GM19025 (cell line): ENCODE measurements at regions not wholly inside any gene's neighbourhood (a gene's known extent, or its start where the extent isn't known, plus 50 kb on each side); places are given as distances from the start of the nearest gene placed in this dataset.

Experiments
- ATAC-seq: cut with Tn5 transposase; IDR thresholded peaks from one replicate; pipeline ENCODE4 v1.9.1; 2021; ENCODE audit warnings: mild to moderate bottlenecking, low read depth, moderate library complexity; ENCODE audit not compliant: unreplicated experiment

DNA sequence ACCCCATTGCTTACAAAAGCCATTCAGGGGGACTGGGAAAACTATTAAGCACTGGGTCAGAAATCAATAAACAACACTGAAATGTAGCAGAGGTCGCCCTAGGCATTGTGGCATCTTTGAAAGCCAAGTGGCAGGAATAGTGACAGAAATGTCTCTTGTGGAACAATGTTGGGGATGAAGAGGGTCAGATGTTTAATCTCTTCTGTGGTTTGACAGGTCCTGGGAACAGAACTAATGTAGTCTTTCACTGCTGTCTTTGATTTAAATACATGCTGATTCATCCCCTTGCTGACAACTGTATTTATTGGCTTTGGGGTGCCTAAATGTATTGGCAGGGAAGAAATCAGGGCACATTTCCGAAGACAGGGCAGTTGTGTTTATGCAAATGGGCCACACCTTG lies 194.8 kb downstream of the ATG4C start:
- ATAC-seq: no peak

DNA sequence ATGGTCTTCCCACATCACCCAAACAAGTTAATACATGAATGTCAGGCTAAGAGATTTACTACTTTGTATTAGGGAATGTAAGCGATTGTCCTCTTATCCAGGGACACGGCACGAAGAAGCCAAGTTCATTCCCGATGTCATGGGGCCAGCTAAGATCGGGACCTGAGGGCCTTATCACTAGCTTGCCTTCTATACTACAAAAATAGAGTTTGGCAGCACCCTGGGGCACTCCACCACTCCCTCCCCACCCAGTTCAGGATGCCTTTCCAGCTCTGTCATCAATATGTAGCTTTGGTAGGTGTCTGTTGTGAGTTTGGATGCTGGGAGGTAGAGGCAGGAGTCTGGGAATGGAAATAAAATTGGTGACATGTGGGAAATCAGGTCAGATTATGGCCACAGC lies 197.5 kb downstream of the ATG4C start:
- ATAC-seq: no peak

DNA sequence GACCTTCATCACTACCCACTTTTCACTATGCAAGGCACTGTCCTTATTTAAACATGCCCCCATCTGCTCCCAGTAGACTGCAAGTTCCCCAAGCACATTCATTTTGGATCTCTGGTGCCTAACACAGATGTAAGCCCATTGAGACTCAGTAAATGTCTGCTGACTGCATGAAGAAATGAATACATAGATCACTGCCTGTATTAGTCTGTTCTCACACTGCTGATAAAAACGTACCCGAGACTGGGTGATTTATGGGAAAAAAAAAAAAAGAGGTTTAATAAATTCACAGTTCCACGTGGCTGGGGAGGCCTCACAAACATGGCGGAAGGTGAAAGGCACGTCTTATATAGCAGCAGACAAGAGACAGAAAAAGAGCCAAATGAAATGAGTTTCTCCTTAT lies 204.9 kb downstream of the ATG4C start:
- no peak for ATAC-seq

DNA sequence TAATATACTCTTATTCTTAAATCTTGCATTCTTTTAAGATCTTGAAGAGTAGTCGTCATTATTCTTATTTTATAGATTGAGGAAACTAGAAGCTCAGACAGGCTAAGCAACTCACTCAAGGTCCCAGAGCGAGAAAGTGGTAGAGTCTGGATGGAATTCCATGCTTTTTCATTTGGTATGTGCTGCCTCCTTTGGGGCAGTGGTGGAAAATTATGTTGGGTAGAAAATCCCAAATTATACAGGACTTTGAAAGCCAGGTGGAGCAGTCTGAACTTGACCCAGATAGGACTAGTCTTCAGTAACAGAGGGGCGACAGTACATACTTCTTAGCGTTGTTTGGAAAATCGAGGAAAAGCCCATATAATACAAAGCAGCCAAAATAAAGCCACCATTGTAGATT lies 205.6 kb downstream of the ATG4C start:
- no peak for ATAC-seq

DNA sequence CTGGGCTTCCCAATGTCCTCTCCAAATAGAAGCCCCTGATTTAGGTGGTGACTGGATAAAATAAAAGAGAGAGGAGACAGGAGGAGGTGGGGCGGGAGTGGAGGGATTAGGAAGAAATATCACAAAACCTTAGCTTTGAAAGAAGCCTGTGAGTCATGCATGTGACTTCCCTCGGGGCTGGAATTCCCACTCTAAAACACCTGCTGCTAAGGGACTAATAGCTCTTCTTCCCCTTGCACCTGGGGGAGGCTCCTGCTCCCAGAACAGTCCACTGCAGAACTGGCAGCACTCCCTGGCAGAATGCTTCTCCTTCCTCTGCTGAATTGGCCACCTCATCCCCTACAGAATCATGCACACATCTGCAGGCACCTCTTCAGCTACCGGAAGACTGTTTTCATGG lies 207.2 kb downstream of the ATG4C start:
- no peak for ATAC-seq

DNA sequence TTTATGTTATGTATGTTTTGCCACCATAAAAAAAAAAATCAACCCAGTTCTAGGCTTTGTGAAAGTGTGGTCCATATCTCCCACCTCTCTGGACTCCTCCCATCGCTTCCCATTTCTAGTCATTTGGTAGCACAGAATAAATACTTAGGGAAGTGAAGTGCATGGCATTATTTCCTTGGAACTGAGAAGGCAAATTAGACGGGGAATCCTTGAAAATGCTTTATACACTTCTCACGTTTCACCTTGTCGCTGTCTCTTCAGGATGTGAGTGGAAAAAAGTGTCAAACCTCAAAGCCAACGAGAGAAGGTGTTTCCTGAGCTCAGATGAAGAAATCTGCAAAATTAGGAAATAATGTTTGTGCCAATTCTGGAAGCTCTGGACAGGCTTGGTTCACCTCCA lies 209.9 kb downstream of the ATG4C start:
- ATAC-seq: no peak

DNA sequence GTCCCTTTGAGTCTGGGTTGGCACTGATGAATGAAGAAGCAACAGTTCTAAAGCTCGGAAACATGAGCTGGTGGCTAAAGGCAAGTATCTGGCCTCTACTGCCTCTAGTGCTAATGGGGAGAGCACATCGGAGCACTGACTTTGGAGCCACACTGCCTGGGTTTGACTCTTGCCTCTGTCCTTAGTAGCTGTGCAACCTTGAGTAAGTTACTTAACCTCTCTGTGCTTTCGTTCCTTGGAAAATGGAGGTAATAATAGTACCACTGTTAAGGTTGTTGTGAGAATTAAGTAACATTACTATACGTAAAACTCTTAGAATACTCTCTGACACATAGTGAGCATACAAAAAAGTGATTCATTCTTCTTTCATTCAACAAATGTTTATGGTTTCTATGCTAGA lies 211.2 kb downstream of the ATG4C start:
- no peak for ATAC-seq

DNA sequence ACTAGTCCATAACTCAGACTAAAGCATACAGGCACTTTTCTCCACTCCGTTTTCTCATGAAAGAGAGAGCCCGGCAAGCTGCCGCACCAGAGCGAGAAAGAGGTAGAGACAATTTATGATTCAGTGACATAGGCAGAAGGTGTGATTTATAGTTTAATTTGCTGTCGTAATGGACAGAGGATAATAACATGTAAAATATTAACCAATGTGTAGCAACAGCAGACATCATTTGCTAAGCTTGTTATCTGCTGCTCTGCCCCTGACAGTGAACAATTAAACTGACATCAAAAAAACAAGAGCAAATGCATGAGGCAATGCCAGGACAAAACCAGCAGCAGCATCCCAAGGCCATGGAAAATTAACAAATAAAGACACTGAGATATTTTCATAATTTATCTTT lies 214.0 kb downstream of the ATG4C start:
- ATAC-seq: no peak

DNA sequence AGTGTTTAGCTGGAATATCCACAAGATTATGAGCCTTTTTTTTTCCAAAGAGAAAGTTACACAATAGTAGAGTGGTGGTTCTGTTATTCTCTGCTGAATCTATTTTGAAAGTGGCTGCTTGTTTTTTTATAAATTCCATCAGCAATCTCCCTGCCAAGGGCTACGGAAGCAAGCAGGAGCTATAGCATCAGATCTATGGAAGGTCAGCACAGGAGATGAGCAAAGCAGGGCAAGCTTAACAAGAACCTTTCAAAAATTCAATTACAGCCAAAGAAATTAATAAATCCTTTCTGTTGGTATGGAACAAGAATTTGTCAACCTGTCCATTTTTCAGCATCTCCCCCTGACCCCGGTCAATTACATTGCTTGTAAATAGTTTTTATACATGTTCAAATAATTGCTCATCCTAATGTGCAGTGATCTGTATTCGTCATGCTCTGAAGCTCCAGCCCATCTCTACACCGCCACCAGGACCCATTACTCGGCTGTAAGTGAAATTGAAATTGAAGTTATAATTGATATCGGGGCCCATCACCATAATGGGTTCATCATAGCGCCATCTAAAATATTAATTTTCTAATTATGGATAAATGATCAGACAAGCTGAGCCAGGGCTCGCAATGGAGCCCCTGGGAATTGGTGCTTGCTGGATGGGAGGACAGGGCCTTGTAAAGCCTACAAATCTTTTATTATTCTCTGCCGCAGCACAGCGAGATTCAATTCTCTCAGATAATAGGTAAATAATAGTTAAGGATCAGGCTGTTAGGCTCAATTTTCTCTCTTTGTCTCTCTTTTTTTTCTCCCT lies 215.1 kb downstream of the ATG4C start:
- no peak for ATAC-seq

DNA sequence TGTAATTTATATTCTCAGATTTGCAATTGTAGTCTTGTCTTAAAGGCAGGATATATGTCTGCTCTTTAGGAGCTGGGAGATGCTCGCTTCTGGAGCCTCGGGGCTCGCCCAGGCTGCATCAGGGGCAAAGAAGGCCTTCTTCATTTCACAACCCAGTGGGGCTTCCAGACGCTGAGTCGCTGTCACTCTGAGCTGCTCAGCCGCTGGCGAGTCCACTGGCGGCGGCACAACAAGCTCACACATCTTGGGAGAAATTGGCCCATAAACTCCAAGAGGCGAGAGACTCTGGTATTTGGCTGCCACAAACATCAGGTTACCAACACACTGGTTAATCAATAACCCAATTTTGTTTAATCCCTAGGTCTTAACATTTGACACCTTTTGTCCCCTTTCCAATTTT lies 216.6 kb downstream of the ATG4C start:
- ATAC-seq: no peak

DNA sequence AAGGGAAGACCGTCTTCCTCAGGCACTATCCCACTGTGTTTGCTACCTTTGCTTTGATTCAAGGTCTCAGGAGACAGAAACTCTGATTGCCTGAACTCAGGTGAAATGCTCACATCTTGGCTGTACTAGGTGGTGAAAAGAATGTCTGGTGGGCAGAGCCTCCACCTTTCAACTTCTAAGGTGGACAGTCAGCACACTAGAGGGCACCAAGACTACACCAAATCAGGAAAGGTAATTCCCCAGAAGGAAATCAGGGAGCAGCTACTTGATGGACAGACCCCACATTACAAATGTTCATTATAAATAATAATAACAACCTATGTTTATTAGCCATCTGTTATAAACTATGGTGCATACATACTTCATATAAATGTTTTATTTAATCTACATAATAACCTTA lies 220.9 kb downstream of the ATG4C start:
- ATAC-seq: no peak

DNA sequence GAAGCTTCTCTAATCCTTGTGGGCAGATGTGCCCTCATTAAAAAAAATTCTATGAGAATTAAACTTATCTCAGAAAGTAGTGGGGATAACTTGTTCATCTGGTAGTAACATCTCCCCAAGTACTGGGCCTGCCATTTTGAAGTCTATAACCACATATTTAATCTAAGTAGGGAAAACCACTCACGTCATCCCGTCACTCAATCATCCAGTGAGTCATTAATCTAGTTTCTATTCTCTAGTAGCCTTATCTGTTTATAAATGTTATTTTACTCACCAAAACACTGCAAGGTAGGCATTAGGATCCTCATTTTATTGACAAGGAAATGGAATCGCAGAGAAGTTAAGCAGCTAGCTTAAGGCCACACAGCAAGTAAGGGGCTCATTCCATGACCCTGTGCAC lies 221.9 kb downstream of the ATG4C start:
- no peak for ATAC-seq

DNA sequence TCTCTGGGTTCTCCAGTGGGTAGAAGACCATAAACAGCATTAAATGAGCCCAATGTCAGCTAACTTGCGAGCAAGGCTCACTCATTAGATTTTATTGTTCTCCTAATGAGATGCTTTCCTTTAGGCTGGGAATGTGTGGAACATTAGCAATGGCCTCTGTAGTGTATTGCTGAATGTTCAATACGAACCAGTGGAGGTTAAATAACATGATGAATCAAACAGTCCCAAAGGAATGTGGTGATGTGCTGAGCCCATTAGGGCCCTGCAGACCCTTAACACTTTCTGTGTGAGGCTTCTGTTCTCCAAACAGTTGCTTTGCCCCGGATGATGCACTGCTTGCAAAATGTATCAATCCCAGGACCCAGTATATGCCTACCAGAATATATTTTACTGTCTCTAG lies 225.5 kb downstream of the ATG4C start:
- no peak for ATAC-seq

DNA sequence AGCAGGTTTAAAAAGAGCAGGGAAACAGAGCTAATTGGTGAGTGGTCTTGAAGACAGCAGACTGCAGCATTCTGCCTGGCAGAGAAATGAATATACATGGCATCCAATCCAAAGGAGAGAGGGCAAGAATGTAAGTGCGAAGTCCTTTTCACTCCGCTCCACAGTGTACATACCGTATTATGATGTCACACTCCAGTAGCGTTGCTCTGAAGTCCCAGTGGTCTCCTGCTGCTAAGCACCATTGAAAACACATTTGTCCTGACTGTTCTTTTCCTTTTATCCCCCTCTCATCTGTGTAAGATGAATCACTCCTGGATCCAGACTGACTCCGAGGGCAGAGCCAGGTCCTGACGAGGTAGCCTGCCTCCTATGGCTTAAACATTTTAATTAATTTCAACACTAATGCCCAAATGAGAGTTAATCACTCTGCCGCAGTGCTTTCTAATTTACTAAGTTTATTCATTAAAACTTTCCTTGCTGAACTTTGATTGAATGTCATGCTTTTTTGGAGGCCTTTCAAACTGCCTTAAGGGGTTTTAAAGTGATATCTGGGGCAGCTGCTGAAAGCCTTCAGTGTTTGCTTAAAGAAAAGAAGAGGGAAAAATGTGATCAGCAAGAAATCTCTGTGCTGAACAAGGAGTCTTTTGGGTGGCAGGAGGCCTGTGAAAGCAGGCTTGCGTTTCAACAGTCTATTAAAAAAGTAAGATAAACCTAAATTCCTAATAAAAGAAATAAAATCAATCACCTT lies 227.2 kb downstream of the ATG4C start:
- no peak for ATAC-seq

DNA sequence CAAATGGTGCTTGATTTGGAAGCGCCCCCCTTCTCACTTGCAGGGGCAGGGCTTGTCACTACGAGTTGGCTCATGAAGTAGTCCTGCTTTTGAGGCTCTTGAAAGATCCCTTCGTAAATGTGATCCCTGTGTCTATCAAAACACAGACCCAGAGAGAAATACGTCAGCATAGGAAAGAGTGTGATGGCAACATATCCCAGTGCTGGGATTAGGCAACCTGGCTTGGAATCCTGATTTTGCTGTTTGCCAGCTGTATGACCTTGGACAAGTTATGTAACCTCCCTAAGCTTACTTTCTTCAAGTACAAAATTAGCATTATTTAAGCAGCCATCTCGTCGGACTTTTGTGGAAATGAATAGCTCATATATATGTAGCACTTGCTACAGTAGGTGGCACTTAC lies 228.4 kb downstream of the ATG4C start:
- ATAC-seq: no peak

DNA sequence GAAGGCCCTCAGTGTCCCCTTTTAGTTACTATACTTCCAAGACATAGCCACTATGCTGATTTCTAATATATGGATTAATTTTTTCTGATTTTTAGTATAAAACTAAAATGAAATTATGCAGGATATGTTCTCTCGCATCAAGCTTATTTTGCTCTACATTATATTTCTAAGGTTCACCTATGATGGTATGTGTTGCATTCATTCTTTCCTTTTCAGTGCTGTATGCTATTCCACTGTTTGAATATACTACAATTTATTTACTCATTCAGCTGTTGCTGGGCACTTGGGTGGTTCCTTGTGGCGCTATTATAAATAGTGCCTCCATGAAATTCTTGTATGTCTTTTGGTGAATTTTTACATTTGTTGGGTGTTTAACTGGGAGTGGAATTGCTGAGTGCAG lies 230.3 kb downstream of the ATG4C start:
- ATAC-seq: no peak

DNA sequence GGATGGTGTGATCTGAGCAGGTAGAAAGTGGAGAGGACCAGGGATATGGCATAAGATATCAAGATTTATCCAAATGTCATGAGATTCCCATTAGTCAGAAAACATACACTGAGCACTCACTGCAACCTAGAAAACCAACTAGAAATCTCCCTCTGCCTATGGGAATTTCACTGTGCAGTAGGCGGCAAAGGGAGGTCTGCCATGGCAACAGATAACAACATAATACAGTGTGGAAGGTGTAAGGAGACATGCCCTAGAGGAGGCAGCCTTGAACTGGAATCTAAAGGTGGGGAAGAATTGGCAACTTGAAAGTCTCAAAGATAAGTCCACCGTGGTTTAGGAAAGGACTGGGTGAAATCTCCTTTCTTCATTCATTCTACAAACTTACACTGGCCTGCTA lies 238.4 kb downstream of the ATG4C start:
- no peak for ATAC-seq

DNA sequence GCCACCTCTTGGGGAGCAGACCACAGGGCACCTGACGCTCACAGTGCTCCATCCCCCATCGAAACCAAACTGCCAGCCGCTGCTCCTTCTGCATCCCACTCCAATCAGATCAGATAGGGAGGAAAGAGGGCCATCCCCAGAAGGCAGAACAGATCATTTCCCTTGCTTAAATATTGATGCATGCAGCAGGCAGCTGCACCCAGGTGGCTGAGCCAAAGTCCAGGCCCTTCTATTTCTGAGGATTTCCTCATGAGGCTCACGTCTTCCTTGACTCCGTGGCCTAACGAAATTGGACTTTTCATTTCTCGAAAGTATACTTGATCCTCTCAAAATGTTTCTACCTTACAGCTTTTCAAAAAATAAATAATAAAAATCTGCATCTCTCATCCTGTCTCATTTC lies 239.2 kb downstream of the ATG4C start:
- no peak for ATAC-seq

DNA sequence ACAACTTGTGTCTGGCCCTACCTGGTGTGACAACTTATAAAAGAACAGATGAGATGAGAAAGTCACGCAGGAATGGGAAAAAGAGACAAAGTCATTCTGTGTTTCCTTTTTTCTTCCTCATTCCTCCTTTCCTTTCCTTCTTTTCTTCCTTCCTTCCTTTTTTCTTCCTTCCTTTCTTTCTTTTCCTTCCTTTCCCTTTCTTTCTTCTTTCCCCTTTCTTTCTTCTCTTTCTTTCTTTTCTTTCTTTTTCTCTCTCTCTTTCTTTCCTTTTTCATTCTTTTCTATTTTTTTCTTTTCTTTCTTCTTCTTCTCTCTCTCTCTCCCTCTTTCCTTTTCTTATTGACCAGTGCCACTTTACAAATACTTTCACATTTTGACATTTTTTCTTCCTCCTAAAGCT lies 239.7 kb downstream of the ATG4C start:
- ATAC-seq: no peak

DNA sequence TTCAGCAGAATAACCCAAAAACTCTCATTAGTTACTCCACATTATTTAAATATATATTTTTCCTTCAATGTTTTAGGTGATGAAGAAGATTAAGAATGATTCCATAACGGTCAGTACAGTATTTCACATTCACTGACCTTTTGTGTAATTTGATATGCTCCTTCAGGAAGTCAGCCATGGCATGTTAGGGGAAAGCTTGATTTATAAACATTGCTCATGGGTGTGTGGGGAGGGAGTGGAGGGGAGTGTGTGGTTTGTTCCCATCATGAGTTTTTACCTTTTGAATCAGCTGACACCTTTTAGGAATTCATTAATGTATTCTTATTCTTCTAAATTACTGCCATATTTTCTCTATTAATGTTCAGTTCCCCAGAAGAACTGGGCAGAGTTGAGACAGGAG lies 240.2 kb downstream of the ATG4C start:
- no peak for ATAC-seq

DNA sequence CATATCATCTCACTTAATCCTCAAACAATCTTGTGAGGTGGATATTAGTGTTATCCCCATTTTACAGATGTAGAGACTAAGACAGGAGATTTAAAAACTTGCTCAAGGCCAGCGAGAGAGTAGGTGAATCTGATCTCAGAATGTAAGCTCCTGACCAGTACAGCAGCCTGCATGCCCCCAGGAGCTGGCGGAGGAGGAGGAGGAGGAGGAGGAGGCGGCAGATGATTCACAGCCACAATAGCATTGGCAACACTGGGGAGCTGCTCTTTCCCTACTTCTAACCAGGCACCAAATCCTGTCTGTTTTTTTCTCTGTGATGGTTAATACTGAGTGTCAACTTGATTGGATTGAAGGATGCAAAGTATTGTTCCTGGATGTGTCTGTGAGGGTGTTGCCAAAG lies 243.2 kb downstream of the ATG4C start:
- ATAC-seq: no peak

DNA sequence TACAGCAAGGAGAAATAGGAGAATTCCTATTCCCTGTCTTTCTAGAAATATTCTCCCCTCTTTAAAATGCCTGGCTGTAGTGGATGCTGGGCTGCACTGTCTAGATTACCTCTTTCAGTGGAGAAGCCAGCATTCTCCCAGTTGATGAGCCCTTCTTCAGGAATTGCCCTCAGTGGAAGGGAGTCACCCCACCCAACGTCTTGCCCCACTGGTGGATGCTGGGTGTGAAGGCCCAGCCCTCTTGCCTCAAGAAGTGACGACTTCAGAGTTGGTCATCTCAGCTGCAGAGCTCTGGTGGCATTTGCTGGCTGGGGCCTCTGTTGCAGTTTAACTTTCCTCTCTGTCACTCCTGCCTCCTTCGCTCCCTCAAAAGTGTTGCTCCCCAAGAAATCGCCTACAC lies 248.2 kb downstream of the ATG4C start:
- no peak for ATAC-seq
